ENCODE measurements at regions not wholly inside any gene's neighbourhood (a gene's known extent, or its start where the extent isn't known, plus 50 kb on each side); places are given as distances from the start of the nearest gene placed in this dataset.

DNA sequence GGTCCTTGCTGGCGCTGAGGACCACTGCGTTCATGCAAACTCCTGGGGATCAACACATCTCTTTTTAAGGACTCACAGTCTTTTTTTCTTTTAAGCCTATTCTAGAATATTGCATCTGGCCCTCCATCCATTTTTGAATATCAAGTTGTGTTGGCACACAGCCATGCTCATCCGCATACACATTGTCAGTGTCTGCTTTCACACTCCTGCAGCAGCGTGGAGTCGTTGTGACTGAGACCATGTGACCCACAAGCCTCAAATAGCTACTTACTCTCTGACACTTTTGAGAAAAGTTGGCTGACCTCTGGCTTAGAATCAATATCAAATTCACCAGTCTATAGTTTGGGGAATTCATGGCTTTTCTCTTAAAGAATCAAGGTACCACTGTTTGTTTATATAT lies 191.8 kb upstream of the S100G start:
- Histone ChIP-seq H3K36me3 (ENCODE audit: control insufficient read depth in 4 of 4, insufficient read depth in 4 of 4, low read length in 4 of 4) (no peaks in the 10 kb centered on the region), H3K9ac (ENCODE audit: insufficient read depth in 1 of 2, low read length in 2 of 2) (no peak overlapping the region), H3K27ac (ENCODE audit: low read depth in 1 of 2, low read length in 1 of 2) (no peak overlapping the region), H3K27me3 (ENCODE audit: control insufficient read depth in 3 of 3, insufficient read depth in 3 of 3, low read length in 2 of 3) (peaks cover 2 to 59% (median 19%) of the 10 kb centered on the region in 3 donors), H3K4me3 (no peak overlapping the region), H3K4me1 (ENCODE audit: control insufficient read depth in 5 of 5, insufficient read depth in 5 of 5, low read length in 5 of 5) (peaks cover 0 to 6% (median 0%) of the 10 kb centered on the region in 5 donors), H3K9me3 (ENCODE audit: control insufficient read depth in 4 of 4, insufficient read depth in 3 of 4, low read length in 3 of 4) (peaks cover 0 to 2% (median 0%) of the 10 kb centered on the region in 4 donors)
- TF ChIP-seq, protein P1, sequence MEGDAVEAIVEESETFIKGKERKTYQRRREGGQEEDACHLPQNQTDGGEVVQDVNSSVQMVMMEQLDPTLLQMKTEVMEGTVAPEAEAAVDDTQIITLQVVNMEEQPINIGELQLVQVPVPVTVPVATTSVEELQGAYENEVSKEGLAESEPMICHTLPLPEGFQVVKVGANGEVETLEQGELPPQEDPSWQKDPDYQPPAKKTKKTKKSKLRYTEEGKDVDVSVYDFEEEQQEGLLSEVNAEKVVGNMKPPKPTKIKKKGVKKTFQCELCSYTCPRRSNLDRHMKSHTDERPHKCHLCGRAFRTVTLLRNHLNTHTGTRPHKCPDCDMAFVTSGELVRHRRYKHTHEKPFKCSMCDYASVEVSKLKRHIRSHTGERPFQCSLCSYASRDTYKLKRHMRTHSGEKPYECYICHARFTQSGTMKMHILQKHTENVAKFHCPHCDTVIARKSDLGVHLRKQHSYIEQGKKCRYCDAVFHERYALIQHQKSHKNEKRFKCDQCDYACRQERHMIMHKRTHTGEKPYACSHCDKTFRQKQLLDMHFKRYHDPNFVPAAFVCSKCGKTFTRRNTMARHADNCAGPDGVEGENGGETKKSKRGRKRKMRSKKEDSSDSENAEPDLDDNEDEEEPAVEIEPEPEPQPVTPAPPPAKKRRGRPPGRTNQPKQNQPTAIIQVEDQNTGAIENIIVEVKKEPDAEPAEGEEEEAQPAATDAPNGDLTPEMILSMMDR (IDR thresholded peaks at IDR 0.05; ENCODE audit: control extremely low read depth, extremely low read depth), result no peak
- no peak for DNase-seq
- no peak for ATAC-seq (ENCODE audit: insufficient read depth, low FRiP score)
- 79 to 80% methylated on average over 5 of the region's 5 CpGs for WGBS, 2 donors

- Histone ChIP-seq H3K36me3 (ENCODE audit: control insufficient read depth in 4 of 4, insufficient read depth in 4 of 4, low read length in 4 of 4) (no peaks in the 10 kb centered on the region), H3K27ac (ENCODE audit: low read depth in 1 of 2, low read length in 1 of 2) (no peak overlapping the region), H3K4me3 (no peak overlapping the region), H3K4me1 (ENCODE audit: control insufficient read depth in 5 of 5, insufficient read depth in 5 of 5, low read length in 5 of 5) (peaks cover 0 to 6% (median 0%) of the 10 kb centered on the region in 5 donors), H3K27me3 (ENCODE audit: control insufficient read depth in 3 of 3, insufficient read depth in 3 of 3, low read length in 2 of 3) (peaks cover 5 to 58% (median 17%) of the 10 kb centered on the region in 3 donors), H3K9ac (ENCODE audit: insufficient read depth in 1 of 2, low read length in 2 of 2) (no peak overlapping the region), H3K9me3 (ENCODE audit: control insufficient read depth in 4 of 4, insufficient read depth in 3 of 4, low read length in 3 of 4) (peaks cover 0 to under 1% (median 0%) of the 10 kb centered on the region in 4 donors)
- WGBS, 2 donors, result 52 to 60% methylated on average over 2 of the region's 2 CpGs
- DNase-seq (no peak), ATAC-seq (ENCODE audit: insufficient read depth, low FRiP score) (no peak)
- TF ChIP-seq, protein P1 (IDR thresholded peaks at IDR 0.05; ENCODE audit: control extremely low read depth, extremely low read depth), result no peak
These were observed 190.9 kb upstream of the S100G start for GRCh38 chrX:16459008-16459407.

GRCh38 chrX:16461968-16462367 lies 188.0 kb upstream of the S100G start:
- H3K36me3 ChIP-seq (ENCODE audit: control insufficient read depth in 4 of 4, insufficient read depth in 4 of 4, low read length in 4 of 4), result no peaks in the 10 kb centered on the region
- H3K9me3 ChIP-seq (ENCODE audit: control insufficient read depth in 4 of 4, insufficient read depth in 3 of 4, low read length in 3 of 4), result peaks cover 0 to 2% (median 0%) of the 10 kb centered on the region in 4 donors
- TF ChIP-seq, protein P1 (IDR thresholded peaks at IDR 0.05; ENCODE audit: control extremely low read depth, extremely low read depth), result no peak
- H3K27me3 ChIP-seq (ENCODE audit: control insufficient read depth in 3 of 3, insufficient read depth in 3 of 3, low read length in 2 of 3), result peaks cover 5 to 50% (median 18%) of the 10 kb centered on the region in 3 donors
- no peak overlapping the region for H3K27ac ChIP-seq (ENCODE audit: low read depth in 1 of 2, low read length in 1 of 2)
- H3K4me1 ChIP-seq (ENCODE audit: control insufficient read depth in 5 of 5, insufficient read depth in 5 of 5, low read length in 5 of 5), result peaks cover 0 to 6% (median 0%) of the 10 kb centered on the region in 5 donors
- no peak overlapping the region for H3K4me3 ChIP-seq
- ATAC-seq (ENCODE audit: insufficient read depth, low FRiP score), result no peak
- H3K9ac ChIP-seq (ENCODE audit: insufficient read depth in 1 of 2, low read length in 2 of 2), result no peak overlapping the region
- WGBS, 2 donors, result 93 to 100% methylated on average over 1 of the region's 1 CpG
- no peak for DNase-seq

GRCh38 chrX:16462912-16463311 lies 187.0 kb upstream of the S100G start:
- Histone ChIP-seq H3K36me3 (ENCODE audit: control insufficient read depth in 4 of 4, insufficient read depth in 4 of 4, low read length in 4 of 4) (no peaks in the 10 kb centered on the region), H3K4me1 (ENCODE audit: control insufficient read depth in 5 of 5, insufficient read depth in 5 of 5, low read length in 5 of 5) (peaks cover 0 to 6% (median 0%) of the 10 kb centered on the region in 5 donors), H3K27ac (ENCODE audit: low read depth in 1 of 2, low read length in 1 of 2) (no peak overlapping the region), H3K27me3 (ENCODE audit: control insufficient read depth in 3 of 3, insufficient read depth in 3 of 3, low read length in 2 of 3) (peaks cover 5 to 53% (median 17%) of the 10 kb centered on the region in 3 donors), H3K4me3 (no peak overlapping the region), H3K9me3 (ENCODE audit: control insufficient read depth in 4 of 4, insufficient read depth in 3 of 4, low read length in 3 of 4) (peaks cover 0 to 2% (median 0%) of the 10 kb centered on the region in 4 donors), H3K9ac (ENCODE audit: insufficient read depth in 1 of 2, low read length in 2 of 2) (no peak overlapping the region)
- 84 to 85% methylated on average over 6 of the region's 6 CpGs for WGBS, 2 donors
- ATAC-seq (ENCODE audit: insufficient read depth, low FRiP score) (no peak), DNase-seq (peak; percentile 35 to 79 (median 48))
- TF ChIP-seq, protein P1 (IDR thresholded peaks at IDR 0.05; ENCODE audit: control extremely low read depth, extremely low read depth), result no peak
